Jurkat, Clone E6-1 (cell line): ENCODE measurements at regions not wholly inside any gene's neighbourhood (a gene's known extent, or its start where the extent isn't known, plus 50 kb on each side); places are given as distances from the start of the nearest gene placed in this dataset.

Source experiments
- DNase-seq: peaks from one replicate; pipeline ENCODE4 v3.0.0-alpha.2; 2011; ENCODE audit warnings: low read depth, low spot score
- H3K4me3 ChIP-seq: 2 replicates; pipeline ENCODE4 v1.5.1; 2011; ENCODE audit warnings: mild to moderate bottlenecking, low read length, control low read depth, moderate library complexity

- no peak for DNase-seq
- no peak overlapping the region for H3K4me3 ChIP-seq
Measured at GRCh38 chr4:130172156-130172555, 1076.2 kb downstream of the C4orf33 start.

DNA sequence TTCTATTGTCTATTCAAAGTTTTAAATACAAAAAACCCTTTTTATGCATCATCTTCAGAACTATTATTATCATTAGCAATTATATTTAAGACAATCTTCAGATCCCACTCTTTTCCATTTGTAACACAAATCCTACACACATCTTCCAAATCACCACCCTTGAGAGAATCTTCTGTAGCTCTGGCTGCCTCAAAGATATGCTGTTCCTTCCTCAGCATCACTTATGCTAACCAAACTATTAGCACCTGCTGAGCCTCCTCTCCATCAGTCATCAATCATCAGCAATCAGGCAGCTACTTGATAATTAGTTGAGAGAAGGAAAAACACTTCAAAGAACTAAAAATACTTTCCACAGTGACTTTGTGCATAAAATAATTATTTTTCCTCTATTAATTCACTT lies 1082.2 kb downstream of the C4orf33 start:
- DNase-seq, result no peak
- no peak overlapping the region for H3K4me3 ChIP-seq

DNA sequence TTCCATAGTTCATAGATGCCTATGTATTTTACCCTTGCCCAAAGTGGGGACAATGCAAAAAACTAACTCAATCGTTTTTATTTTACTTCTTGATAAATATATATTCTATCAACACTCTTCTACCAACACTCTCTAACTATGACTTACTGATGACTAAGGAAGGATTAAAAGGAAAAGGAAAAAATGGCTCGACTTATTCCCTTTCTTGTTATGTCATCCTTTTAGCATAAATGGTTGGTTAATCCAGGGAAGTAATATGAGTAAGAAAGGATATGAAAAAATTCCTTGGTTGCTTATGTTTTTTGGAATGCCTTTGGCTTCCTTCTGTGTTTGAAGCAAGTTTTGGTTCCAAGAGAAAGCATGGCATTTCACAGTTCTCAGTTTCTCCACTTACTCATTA lies 1087.1 kb downstream of the C4orf33 start:
- H3K4me3 ChIP-seq, result no peak overlapping the region
- no peak for DNase-seq

GRCh38 chr4:130183766-130184165 lies 1087.8 kb downstream of the C4orf33 start:
- no peak for DNase-seq
- H3K4me3 ChIP-seq, result no peak overlapping the region

DNA sequence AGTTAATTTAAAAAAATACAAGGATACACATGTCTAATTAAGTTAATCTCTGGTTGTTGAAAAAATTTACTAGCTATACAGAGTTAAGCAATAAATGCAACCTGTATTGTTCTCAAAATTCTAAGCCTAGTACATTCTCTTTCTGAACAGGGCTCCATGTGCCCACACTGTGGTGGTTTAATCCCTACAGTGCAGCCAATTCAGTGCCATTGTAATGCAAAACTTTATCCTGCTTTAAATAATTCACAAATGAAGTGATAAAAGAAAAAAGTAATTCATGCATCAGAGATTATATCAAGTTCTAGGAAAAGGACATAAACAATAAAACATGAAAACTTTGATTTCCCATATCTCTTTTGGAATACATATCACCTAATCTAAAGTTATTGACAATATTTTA lies 1089.2 kb downstream of the C4orf33 start:
- DNase-seq, result no peak
- no peak overlapping the region for H3K4me3 ChIP-seq

DNA sequence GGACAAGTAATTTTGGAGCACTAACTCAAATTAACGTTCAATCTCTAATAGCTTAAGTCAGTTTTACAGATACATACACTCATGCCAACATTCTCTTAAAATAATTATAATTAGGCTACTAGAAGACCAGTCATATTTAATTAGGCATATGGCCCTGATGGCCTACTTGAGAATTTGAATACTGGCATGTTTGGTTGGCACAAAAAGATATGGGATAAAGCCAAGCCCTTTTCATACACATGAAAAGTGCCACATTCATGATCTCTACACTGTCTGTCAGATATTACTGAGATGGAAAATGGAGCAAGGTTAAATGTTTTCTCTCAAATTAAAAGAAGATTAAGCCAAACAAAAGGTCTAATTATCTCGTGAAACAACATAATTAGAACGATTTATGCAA lies 1091.0 kb downstream of the C4orf33 start:
- DNase-seq, result no peak
- no peak overlapping the region for H3K4me3 ChIP-seq

- DNase-seq, result no peak
- H3K4me3 ChIP-seq, result no peak overlapping the region
Measured at GRCh38 chr4:130187587-130187986, 1091.6 kb downstream of the C4orf33 start.

- no peak for DNase-seq
- H3K4me3 ChIP-seq, result no peak overlapping the region
Measured at GRCh38 chr4:130192787-130193186, 1096.8 kb downstream of the C4orf33 start.

- DNase-seq, result no peak
- no peak overlapping the region for H3K4me3 ChIP-seq
Measured at GRCh38 chr4:130197946-130198345, 1102.0 kb downstream of the C4orf33 start.

- no peak overlapping the region for H3K4me3 ChIP-seq
- no peak for DNase-seq
Measured at GRCh38 chr4:130203571-130203970, 1107.6 kb downstream of the C4orf33 start.

GRCh38 chr4:130210864-130211263 lies 1114.9 kb downstream of the C4orf33 start:
- no peak for DNase-seq

GRCh38 chr4:130214268-130214667 lies 1118.3 kb downstream of the C4orf33 start:
- DNase-seq, result no peak
- no peak overlapping the region for H3K4me3 ChIP-seq

More at GRCh38 chr4:130210864-130211263, 1114.9 kb downstream of the C4orf33 start:
- H3K4me3 ChIP-seq, result no peak overlapping the region

DNA sequence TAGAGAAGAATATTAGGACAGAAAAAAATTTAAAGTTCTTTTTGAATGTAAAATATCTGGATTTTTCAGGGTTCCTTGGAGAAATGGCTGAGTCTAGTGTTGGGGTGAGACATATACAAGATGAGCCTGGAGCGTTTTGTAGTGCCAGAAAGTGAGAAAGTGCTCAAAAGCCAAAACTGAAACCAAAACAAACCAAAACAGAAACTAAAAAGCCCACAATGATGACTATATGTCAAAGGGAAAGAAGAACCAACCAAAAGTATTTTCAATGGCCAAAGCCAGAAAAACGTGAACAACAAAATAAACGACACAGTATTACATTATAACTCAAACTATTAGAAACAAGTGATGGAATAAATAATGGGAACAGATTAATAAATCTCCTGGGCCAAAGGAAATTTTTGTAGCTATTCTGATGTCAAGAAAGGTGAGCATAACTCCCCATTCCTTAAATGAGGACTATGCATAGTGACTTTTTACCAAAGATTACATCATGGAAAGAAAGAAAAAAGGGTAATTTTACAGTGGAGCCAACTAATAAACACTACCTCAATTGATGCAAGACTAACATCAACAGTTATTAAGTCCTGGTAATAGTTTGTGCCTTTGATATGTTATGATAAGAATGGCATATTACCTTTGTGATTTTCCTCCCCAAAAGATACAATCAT lies 1137.6 kb downstream of the C4orf33 start:
- no peak overlapping the region for H3K4me3 ChIP-seq
- DNase-seq, result peak; percentile 18

- H3K4me3 ChIP-seq, result no peak overlapping the region
- DNase-seq, result no peak
Measured at GRCh38 chr4:130238121-130238520, 1142.2 kb downstream of the C4orf33 start.

GRCh38 chr4:130249002-130249401 lies 1153.0 kb downstream of the C4orf33 start:
- DNase-seq, result no peak
- H3K4me3 ChIP-seq, result no peak overlapping the region

DNA sequence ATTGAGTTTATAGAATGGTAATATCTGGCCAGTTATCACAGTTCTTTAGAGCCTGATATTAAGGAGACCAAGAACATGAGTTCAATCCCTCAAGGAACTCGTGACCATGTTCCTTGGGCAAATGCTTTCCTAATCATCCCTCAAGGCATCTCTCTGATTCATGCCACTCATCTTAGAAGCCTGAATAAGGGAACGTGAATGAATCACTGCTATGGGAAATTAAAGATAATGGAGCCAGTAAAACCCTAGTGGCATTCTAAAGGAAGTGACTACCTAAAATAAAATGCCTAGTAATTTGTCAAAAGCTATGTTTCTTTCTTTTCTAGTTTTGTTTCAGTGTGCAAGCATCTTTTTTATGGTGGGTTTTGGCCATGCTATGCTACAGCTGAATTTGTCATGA lies 1161.3 kb downstream of the C4orf33 start:
- no peak overlapping the region for H3K4me3 ChIP-seq
- no peak for DNase-seq

DNA sequence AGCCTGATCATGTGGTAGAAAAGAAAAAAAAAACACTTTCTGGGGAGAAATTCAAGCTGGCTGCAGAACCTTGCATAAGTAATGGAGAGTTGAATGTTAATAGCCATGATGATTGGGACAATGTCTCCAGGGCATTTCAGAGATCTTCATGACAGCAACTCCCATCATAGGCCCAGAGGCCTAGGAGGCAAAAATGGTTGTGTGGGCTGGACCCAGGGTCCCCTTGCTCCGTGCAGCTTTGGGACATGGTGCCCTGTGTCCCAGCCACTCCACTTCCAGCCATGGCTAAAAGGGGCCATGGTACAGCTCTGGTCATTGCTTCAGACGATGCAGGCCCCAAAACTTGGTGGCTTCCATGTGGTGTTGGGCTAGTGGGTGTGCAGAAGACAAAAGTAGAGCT lies 1170.9 kb downstream of the C4orf33 start:
- DNase-seq, result no peak
- no peak overlapping the region for H3K4me3 ChIP-seq

DNA sequence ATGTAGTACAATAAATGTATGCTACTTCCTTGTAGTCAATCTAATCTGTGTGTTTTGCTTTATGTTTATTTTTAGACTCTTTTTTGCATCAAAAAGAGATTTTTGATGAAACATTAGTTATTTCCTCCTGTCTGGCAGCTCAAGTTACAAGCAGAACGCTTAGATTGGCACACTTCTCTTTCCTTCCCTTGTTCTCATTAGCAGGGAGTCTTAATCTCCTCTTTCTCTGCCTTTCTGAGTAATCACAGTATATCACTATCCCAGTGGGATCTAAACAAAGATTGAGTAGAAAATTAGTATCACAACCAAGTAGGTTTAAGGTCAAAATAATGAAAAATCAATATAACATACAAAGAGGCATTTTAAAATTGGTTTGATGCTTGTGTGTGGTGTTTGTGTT lies 1192.6 kb downstream of the C4orf33 start:
- H3K4me3 ChIP-seq, result no peak overlapping the region
- DNase-seq, result no peak

GRCh38 chr4:130293692-130294091 lies 1197.7 kb downstream of the C4orf33 start:
- no peak for DNase-seq
- no peak overlapping the region for H3K4me3 ChIP-seq

DNA sequence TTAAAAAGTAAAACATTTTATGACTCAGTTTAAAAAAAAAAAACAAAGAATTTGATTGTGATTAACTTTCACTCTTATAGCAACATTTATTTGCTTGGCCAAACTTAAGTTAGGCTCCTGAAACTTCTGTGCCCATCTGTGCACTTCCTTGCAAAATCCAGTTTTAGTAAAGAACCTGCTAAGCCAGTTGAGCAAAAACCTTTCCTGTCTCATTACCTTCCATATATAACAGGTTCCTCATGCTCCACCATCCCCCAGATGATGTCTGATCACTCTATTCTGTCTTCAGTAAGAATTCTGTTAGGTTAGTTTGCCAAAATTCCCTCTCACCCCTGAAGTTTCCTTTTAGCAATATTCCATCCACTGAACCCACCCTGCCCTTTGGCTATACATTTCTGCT lies 1200.5 kb downstream of the C4orf33 start:
- no peak overlapping the region for H3K4me3 ChIP-seq
- DNase-seq, result no peak

DNA sequence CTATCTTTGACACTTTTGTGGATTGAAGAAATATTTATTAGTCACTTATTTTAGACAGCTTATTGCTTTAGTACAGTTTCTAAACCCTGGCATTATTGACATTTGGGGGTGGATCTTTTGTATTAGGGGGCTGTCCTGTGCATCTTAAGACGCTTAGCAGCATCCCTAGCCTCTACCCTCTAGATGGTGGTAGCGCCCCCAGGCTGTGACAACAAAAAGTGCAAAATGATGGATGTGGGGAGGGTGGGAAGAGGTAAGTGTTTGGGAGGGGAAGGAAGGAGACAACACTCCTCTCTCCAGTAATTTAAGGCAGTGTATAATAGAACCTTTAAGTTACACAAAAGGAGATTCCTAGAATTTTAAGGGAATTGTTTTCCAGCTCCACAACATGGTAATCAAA lies 1210.6 kb downstream of the C4orf33 start:
- no peak overlapping the region for H3K4me3 ChIP-seq
- DNase-seq, result no peak

DNA sequence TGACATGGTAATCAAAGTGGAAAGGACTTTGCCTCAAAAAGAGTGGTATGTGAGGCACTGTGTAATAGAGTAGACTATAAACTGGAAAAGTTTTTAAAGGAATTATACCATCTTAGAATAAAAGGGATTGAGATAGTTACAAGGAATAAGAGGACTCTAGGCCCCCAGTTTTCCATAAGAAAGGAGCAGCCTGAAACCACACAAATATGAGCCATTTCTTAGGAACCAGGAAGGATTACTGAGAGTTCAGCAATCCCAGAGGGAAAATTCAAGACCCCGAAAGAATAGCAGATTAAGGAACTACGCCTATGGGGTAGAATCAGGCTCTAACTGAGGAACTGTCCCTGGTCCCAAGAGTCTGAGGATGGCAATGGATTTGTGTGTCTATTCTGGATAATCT lies 1213.3 kb downstream of the C4orf33 start:
- H3K4me3 ChIP-seq, result no peak overlapping the region
- DNase-seq, result no peak
